Testis (tissue), 2 donors: ENCODE measurements at regions not wholly inside any gene's neighbourhood (a gene's known extent, or its start where the extent isn't known, plus 50 kb on each side); places are given as distances from the start of the nearest gene placed in this dataset.

Source experiments
- CTCF ChIP-seq, 3 experiments: fragments of 450-650 bp in 2 of 3; fragments of 200-600 bp in 1 of 3; sonication (generic) in 1 of 3; IDR thresholded peaks; one replicate each; pipeline ENCODE4 v1.5.1; 2016 to 2019; ENCODE audit warnings: antibody characterized with exemption in 3 of 3, mild to moderate bottlenecking in 2 of 3, moderate library complexity in 1 of 3
- POLR2A ChIP-seq: fragments of 450-650 bp; IDR thresholded peaks from one replicate; pipeline ENCODE4 v1.6.1; 2017; ENCODE audit warnings: antibody characterized with exemption, mild to moderate bottlenecking, moderate library complexity

- TF ChIP-seq POLR2A = no peak
- no peak for TF ChIP-seq CTCF (IDR thresholded peaks at IDR 0.05)
Measured at GRCh38 chr6:113248532-113248931, 608.6 kb upstream of the MARCKS start.
